ENCODE measurements at regions not wholly inside any gene's neighbourhood (a gene's known extent, or its start where the extent isn't known, plus 50 kb on each side); places are given as distances from the start of the nearest gene placed in this dataset.

DNA sequence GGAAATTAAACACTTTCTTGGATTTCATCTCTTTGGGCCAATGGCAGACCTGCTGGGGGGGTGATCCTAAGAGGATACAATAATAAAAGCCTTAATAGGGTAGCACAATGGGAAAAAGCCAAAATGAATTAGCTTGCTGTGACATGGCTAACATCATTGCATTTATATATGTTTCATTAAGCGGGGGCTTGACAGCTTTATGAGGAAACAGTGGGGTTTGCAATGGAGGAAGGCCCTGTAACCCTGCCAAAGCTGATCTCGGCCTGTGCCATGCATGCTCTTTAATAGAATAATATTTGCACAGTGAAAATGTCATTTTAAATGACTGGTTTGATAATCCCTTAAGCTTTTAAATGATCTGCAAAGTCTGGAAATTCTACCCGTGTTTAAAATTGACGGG is 291.5 kb downstream of the SLC4A3 start (continued):
- TF ChIP-seq, protein P1, sequence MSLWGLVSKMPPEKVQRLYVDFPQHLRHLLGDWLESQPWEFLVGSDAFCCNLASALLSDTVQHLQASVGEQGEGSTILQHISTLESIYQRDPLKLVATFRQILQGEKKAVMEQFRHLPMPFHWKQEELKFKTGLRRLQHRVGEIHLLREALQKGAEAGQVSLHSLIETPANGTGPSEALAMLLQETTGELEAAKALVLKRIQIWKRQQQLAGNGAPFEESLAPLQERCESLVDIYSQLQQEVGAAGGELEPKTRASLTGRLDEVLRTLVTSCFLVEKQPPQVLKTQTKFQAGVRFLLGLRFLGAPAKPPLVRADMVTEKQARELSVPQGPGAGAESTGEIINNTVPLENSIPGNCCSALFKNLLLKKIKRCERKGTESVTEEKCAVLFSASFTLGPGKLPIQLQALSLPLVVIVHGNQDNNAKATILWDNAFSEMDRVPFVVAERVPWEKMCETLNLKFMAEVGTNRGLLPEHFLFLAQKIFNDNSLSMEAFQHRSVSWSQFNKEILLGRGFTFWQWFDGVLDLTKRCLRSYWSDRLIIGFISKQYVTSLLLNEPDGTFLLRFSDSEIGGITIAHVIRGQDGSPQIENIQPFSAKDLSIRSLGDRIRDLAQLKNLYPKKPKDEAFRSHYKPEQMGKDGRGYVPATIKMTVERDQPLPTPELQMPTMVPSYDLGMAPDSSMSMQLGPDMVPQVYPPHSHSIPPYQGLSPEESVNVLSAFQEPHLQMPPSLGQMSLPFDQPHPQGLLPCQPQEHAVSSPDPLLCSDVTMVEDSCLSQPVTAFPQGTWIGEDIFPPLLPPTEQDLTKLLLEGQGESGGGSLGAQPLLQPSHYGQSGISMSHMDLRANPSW (CRISPR knock-in tag; conservative IDR thresholded peaks at IDR 0.05; ENCODE audit: low read depth): no peak
- TF ChIP-seq ATF1 (CRISPR knock-in tag; IDR thresholded peaks at IDR 0.05): no peak

DNA sequence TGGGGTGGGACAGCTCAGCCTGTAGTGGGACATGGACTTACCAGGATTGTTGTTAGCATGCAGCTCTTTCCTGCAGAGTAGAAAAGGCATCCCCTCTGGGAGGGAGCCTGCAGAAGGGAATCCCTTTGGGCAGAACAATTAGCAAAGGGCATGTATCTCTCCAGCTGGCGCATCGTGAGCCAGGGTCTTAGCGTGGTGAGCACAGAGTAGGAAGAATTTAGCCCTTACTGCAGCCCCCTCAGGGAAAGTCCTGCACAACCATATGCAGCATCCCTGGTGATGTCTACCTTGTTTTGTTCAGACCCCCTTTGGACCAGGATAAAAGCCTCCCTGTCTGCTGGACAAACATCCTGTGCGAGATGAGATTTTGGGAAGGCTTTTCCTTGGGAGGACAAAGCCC is 292.1 kb downstream of the SLC4A3 start:
- DNase-seq (ENCODE audit: low spot score) (no peak), ATAC-seq (no peak)
- Mint-ChIP-seq H3K36me3 (no peaks in the 10 kb centered on the region), H3K27me3 (ENCODE audit: low read depth) (no peaks in the 10 kb centered on the region), H3K4me3 (no peak overlapping the region), H3K9me3 (no peaks in the 10 kb centered on the region), H3K27ac (no peak overlapping the region), H3K4me1 (no peaks in the 10 kb centered on the region)
- ChIA-PET CTCF (no interaction called here), POLR2A (no interaction called here)
- TF ChIP-seq, protein P2, sequence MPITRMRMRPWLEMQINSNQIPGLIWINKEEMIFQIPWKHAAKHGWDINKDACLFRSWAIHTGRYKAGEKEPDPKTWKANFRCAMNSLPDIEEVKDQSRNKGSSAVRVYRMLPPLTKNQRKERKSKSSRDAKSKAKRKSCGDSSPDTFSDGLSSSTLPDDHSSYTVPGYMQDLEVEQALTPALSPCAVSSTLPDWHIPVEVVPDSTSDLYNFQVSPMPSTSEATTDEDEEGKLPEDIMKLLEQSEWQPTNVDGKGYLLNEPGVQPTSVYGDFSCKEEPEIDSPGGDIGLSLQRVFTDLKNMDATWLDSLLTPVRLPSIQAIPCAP (CRISPR knock-in tag; IDR thresholded peaks at IDR 0.05): no peak
- TF ChIP-seq, protein P3, sequence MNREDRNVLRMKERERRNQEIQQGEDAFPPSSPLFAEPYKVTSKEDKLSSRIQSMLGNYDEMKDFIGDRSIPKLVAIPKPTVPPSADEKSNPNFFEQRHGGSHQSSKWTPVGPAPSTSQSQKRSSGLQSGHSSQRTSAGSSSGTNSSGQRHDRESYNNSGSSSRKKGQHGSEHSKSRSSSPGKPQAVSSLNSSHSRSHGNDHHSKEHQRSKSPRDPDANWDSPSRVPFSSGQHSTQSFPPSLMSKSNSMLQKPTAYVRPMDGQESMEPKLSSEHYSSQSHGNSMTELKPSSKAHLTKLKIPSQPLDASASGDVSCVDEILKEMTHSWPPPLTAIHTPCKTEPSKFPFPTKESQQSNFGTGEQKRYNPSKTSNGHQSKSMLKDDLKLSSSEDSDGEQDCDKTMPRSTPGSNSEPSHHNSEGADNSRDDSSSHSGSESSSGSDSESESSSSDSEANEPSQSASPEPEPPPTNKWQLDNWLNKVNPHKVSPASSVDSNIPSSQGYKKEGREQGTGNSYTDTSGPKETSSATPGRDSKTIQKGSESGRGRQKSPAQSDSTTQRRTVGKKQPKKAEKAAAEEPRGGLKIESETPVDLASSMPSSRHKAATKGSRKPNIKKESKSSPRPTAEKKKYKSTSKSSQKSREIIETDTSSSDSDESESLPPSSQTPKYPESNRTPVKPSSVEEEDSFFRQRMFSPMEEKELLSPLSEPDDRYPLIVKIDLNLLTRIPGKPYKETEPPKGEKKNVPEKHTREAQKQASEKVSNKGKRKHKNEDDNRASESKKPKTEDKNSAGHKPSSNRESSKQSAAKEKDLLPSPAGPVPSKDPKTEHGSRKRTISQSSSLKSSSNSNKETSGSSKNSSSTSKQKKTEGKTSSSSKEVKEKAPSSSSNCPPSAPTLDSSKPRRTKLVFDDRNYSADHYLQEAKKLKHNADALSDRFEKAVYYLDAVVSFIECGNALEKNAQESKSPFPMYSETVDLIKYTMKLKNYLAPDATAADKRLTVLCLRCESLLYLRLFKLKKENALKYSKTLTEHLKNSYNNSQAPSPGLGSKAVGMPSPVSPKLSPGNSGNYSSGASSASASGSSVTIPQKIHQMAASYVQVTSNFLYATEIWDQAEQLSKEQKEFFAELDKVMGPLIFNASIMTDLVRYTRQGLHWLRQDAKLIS (CRISPR knock-in tag; IDR thresholded peaks at IDR 0.05; ENCODE audit: borderline replicate concordance): no peak
- TF ChIP-seq, protein P4, sequence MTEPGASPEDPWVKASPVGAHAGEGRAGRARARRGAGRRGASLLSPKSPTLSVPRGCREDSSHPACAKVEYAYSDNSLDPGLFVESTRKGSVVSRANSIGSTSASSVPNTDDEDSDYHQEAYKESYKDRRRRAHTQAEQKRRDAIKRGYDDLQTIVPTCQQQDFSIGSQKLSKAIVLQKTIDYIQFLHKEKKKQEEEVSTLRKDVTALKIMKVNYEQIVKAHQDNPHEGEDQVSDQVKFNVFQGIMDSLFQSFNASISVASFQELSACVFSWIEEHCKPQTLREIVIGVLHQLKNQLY (CRISPR knock-in tag; IDR thresholded peaks at IDR 0.05): no peak
- TF ChIP-seq HMGA2 (CRISPR knock-in tag; IDR thresholded peaks at IDR 0.05): no peak

DNA sequence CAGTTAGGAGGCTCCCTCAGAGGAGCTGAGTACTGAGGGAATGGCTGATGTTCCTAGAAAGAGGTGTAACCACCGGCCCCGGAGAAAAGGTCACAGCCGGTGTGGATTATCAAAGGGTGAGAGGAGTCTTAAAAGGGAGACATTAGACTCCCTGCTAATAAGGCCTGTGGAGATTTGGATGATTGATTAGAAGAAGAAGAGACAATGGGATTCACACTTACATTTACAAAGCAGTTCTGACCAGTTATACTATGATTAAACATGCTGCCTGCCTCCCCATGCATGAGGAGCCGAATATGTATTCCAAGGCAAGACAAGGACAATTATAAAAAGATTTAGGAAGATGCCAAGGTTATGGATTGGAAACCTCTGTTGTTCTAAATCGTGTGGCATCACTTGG is 302.4 kb downstream of the SLC4A3 start:
- ChIA-PET CTCF (no interaction called here), POLR2A (no interaction called here)
- Mint-ChIP-seq H3K27ac (no peak overlapping the region), H3K4me1 (peaks cover 12% of the 10 kb centered on the region), H3K27me3 (ENCODE audit: low read depth) (peaks cover 6% of the 10 kb centered on the region; the same call in 1 of the 2 replicates), H3K9me3 (peaks cover 12% of the 10 kb centered on the region), H3K36me3 (peaks cover 3% of the 10 kb centered on the region; the same call in 1 of the 2 replicates), H3K4me3 (no peak overlapping the region)
- DNase-seq (ENCODE audit: low spot score) (no peak), ATAC-seq (no peak)
- TF ChIP-seq, protein P5, sequence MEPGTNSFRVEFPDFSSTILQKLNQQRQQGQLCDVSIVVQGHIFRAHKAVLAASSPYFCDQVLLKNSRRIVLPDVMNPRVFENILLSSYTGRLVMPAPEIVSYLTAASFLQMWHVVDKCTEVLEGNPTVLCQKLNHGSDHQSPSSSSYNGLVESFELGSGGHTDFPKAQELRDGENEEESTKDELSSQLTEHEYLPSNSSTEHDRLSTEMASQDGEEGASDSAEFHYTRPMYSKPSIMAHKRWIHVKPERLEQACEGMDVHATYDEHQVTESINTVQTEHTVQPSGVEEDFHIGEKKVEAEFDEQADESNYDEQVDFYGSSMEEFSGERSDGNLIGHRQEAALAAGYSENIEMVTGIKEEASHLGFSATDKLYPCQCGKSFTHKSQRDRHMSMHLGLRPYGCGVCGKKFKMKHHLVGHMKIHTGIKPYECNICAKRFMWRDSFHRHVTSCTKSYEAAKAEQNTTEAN (CRISPR knock-in tag; IDR thresholded peaks at IDR 0.05): no peak
- no peak for TF ChIP-seq ZNF416 (CRISPR knock-in tag; IDR thresholded peaks at IDR 0.05)
- TF ChIP-seq SMAD3 (CRISPR knock-in tag; IDR thresholded peaks at IDR 0.05; ENCODE audit: borderline replicate concordance): no peak
- TF ChIP-seq JAZF1 (CRISPR knock-in tag; IDR thresholded peaks at IDR 0.05): no peak
- no peak for TF ChIP-seq ZNF263 (CRISPR knock-in tag; IDR thresholded peaks at IDR 0.05; ENCODE audit: low read depth)

DNA sequence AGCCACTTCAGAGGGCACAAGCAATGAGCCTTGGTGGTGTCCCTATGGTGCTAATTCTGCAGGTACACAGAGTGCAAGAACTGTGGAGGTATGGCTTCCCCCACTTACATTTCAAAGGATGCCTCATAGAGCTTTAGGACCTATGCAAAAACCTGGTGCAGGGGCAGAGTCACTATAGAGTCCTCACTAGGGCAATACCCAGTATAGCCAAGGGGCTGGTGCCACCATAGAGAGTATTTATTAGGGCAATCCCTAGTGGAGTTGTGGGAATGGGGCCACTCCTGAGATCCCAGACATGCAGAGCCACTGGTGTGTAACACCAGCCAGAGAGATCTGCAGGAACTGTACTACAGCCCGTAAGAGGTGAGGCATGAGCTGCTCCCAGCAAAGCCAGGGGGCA is 312.2 kb downstream of the SLC4A3 start:
- no peak overlapping the region for H3K4me3 Mint-ChIP-seq
- ATAC-seq (no peak), DNase-seq (ENCODE audit: low spot score) (no peak)
- ChIA-PET POLR2A (no interaction called here), CTCF (no interaction called here)
- no peaks in the 10 kb centered on the region for H3K27me3 Mint-ChIP-seq (ENCODE audit: low read depth)
- peaks cover 4% of the 10 kb centered on the region for H3K9me3 Mint-ChIP-seq
- H3K27ac Mint-ChIP-seq: no peak overlapping the region
- peaks cover 3% of the 10 kb centered on the region for H3K36me3 Mint-ChIP-seq
- H3K4me1 Mint-ChIP-seq: no peaks in the 10 kb centered on the region
- TF ChIP-seq CREB1 (CRISPR knock-in tag; IDR thresholded peaks at IDR 0.05) (no peak), RELA (CRISPR knock-in tag; IDR thresholded peaks at IDR 0.05; ENCODE audit: borderline replicate concordance) (no peak), ZNF416 (CRISPR knock-in tag; IDR thresholded peaks at IDR 0.05) (no peak), CBFB (CRISPR knock-in tag; IDR thresholded peaks at IDR 0.05; ENCODE audit: low read depth) (no peak), ZNF232 (CRISPR knock-in tag; IDR thresholded peaks at IDR 0.05) (no peak), GABPB1 (CRISPR knock-in tag; IDR thresholded peaks at IDR 0.05) (no peak)
- TF ChIP-seq, protein P6, sequence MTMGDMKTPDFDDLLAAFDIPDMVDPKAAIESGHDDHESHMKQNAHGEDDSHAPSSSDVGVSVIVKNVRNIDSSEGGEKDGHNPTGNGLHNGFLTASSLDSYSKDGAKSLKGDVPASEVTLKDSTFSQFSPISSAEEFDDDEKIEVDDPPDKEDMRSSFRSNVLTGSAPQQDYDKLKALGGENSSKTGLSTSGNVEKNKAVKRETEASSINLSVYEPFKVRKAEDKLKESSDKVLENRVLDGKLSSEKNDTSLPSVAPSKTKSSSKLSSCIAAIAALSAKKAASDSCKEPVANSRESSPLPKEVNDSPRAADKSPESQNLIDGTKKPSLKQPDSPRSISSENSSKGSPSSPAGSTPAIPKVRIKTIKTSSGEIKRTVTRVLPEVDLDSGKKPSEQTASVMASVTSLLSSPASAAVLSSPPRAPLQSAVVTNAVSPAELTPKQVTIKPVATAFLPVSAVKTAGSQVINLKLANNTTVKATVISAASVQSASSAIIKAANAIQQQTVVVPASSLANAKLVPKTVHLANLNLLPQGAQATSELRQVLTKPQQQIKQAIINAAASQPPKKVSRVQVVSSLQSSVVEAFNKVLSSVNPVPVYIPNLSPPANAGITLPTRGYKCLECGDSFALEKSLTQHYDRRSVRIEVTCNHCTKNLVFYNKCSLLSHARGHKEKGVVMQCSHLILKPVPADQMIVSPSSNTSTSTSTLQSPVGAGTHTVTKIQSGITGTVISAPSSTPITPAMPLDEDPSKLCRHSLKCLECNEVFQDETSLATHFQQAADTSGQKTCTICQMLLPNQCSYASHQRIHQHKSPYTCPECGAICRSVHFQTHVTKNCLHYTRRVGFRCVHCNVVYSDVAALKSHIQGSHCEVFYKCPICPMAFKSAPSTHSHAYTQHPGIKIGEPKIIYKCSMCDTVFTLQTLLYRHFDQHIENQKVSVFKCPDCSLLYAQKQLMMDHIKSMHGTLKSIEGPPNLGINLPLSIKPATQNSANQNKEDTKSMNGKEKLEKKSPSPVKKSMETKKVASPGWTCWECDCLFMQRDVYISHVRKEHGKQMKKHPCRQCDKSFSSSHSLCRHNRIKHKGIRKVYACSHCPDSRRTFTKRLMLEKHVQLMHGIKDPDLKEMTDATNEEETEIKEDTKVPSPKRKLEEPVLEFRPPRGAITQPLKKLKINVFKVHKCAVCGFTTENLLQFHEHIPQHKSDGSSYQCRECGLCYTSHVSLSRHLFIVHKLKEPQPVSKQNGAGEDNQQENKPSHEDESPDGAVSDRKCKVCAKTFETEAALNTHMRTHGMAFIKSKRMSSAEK (CRISPR knock-in tag; IDR thresholded peaks at IDR 0.05; ENCODE audit: borderline replicate concordance): no peak

Data from WTC11 (cell line).